Colonic mucosa (tissue), 4 donors: ENCODE measurements at regions not wholly inside any gene's neighbourhood (a gene's known extent, or its start where the extent isn't known, plus 50 kb on each side); places are given as distances from the start of the nearest gene placed in this dataset.
"Not testable (repeated sequence)": the region's sequence is repeated elsewhere in the genome, so short reads cannot be mapped to it uniquely, and the experiment has no call there.

Experiments used
- DNase-seq: peaks from one replicate; pipeline ENCODE4 v3.0.0-alpha.2; 2020
- H3K27ac ChIP-seq: fragments of 200-600 bp; one replicate; pipeline ENCODE4 v1.8.0; 2021
- H3K27me3 ChIP-seq: fragments of 200-600 bp; one replicate; pipeline ENCODE4 v1.8.0; 2021
- H3K36me3 ChIP-seq: fragments of 200-600 bp; one replicate; pipeline ENCODE4 v1.8.0; 2021
- H3K4me1 ChIP-seq: fragments of 200-600 bp; one replicate; pipeline ENCODE4 v1.8.0; 2021; ENCODE audit warnings: mild to moderate bottlenecking
- H3K4me3 ChIP-seq: fragments of 200-600 bp; one replicate; pipeline ENCODE4 v1.8.0; 2021
- H3K9ac ChIP-seq, 2 donors: one replicate each; pipeline ENCODE4 v1.7.0; 2013; ENCODE audit warnings: control low read depth in 2 of 2, low read depth in 2 of 2, low read length in 2 of 2
- H3K9me3 ChIP-seq: fragments of 200-600 bp; one replicate; pipeline ENCODE4 v1.8.0; 2021
- CTCF ChIP-seq: fragments of 200-600 bp; IDR thresholded peaks from one replicate; pipeline ENCODE4 v1.8.0; 2022; ENCODE audit warnings: antibody characterized with exemption, mild to moderate bottlenecking
- intact Hi-C: fragments of 100-400 bp; cut with DNase I; formaldehyde crosslinking; loops from one replicate; pipeline ENCODE4 v1.14.1; 2022
- donor health status: healthy.
- donor health status: DM: no; HTN: no; CAD: no.
- donor health status: DM: no; HTN: no; CAD: no.

DNA sequence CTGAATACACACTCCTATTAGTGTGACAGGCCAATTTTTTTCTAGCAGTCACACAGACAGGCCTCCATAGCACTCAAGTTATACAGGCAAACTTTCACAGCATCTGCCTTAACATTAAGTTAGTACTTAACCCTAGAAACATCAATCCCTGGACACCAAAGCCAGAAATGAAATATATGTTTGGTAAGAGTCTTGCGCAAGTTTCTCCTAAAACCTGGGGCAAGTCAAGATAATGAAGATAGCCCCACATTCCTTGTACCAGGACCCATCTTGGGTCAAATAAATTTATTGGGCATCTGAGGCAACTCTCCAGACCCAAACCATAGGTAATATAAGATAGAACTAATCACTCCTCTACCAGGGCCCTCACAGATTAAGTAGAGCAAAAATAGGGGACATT lies 70.8 kb upstream of the ZNF92 start:
- Histone ChIP-seq H3K36me3 (no peaks in the 10 kb centered on the region), H3K9ac (no peak overlapping the region), H3K4me3 (no peak overlapping the region), H3K27ac (no peak overlapping the region), H3K9me3 (no peaks in the 10 kb centered on the region), H3K4me1 (no peaks in the 10 kb centered on the region), H3K27me3 (no peaks in the 10 kb centered on the region)
- intact Hi-C loops: no loop called here
- DNase-seq: no peak
- no peak for TF ChIP-seq CTCF

DNA sequence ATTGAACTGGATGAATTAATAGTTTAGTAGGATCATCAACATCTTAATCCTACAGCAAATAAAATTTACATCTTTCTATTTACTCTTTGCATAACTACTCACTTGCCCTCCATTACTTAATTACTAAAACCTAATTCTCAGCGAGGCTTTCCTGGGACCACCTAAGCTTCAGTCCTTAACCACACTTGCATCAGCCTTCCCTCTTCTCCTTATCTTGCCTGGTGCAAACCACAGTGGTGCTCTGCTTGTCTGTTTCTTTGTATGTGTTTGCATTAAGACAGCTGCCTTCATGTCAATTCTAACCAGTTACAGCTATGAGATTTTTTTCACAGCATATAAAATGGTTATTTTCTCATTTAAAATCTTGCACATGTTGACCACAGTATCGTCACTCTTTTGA lies 72.6 kb upstream of the ZNF92 start:
- intact Hi-C loops: no loop called here
- no peaks in the 10 kb centered on the region for H3K4me1 ChIP-seq
- no peaks in the 10 kb centered on the region for H3K9me3 ChIP-seq
- H3K4me3 ChIP-seq: no peak overlapping the region
- no peak for TF ChIP-seq CTCF
- no peaks in the 10 kb centered on the region for H3K27me3 ChIP-seq
- no peak overlapping the region for H3K9ac ChIP-seq
- no peak for DNase-seq
- H3K27ac ChIP-seq: no peak overlapping the region
- no peaks in the 10 kb centered on the region for H3K36me3 ChIP-seq

DNA sequence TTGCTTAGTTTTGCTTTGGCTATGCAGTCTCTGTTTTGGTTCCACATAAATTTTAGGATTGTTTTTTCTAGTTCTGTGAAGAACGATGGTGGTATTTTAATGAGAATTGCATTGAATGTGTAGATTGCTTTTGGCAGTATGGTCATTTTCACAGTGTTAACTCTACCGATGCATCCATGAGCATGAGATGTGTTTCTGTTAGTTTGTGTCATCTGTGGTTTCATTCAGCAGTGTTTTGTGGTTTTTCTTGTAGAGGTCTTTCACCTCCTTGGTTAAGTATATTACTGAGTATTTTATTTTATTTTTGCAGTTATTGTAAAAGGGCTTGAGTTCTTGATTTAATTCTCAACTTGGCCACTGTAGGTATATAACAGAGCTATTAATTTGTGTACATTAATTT lies 78.2 kb upstream of the ZNF92 start:
- no peaks in the 10 kb centered on the region for H3K9me3 ChIP-seq
- TF ChIP-seq CTCF: no peak
- H3K9ac ChIP-seq: no peak overlapping the region
- no peak overlapping the region for H3K4me3 ChIP-seq
- no peaks in the 10 kb centered on the region for H3K27me3 ChIP-seq
- H3K27ac ChIP-seq: no peak overlapping the region
- intact Hi-C loops: no loop called here
- H3K4me1 ChIP-seq: no peaks in the 10 kb centered on the region
- no peak for DNase-seq
- no peaks in the 10 kb centered on the region for H3K36me3 ChIP-seq

- H3K9me3 ChIP-seq, H3K9ac ChIP-seq, H3K4me1 ChIP-seq, H3K27ac ChIP-seq, H3K27me3 ChIP-seq, intact Hi-C loops, DNase-seq, H3K36me3 ChIP-seq, H3K4me3 ChIP-seq: not testable (repeated sequence)
Measured at GRCh38 chr7:65290340-65290739, 83.3 kb upstream of the ZNF92 start.

GRCh38 chr7:65287023-65287422 lies 86.6 kb upstream of the ZNF92 start:
- Histone ChIP-seq H3K36me3 (no peaks in the 10 kb centered on the region), H3K27ac (no peak overlapping the region), H3K27me3 (no peaks in the 10 kb centered on the region), H3K4me3 (no peak overlapping the region), H3K4me1 (no peaks in the 10 kb centered on the region), H3K9ac (no peak overlapping the region), H3K9me3 (no peaks in the 10 kb centered on the region)
- TF ChIP-seq CTCF: no peak
- intact Hi-C loops: no loop called here
- no peak for DNase-seq

DNA sequence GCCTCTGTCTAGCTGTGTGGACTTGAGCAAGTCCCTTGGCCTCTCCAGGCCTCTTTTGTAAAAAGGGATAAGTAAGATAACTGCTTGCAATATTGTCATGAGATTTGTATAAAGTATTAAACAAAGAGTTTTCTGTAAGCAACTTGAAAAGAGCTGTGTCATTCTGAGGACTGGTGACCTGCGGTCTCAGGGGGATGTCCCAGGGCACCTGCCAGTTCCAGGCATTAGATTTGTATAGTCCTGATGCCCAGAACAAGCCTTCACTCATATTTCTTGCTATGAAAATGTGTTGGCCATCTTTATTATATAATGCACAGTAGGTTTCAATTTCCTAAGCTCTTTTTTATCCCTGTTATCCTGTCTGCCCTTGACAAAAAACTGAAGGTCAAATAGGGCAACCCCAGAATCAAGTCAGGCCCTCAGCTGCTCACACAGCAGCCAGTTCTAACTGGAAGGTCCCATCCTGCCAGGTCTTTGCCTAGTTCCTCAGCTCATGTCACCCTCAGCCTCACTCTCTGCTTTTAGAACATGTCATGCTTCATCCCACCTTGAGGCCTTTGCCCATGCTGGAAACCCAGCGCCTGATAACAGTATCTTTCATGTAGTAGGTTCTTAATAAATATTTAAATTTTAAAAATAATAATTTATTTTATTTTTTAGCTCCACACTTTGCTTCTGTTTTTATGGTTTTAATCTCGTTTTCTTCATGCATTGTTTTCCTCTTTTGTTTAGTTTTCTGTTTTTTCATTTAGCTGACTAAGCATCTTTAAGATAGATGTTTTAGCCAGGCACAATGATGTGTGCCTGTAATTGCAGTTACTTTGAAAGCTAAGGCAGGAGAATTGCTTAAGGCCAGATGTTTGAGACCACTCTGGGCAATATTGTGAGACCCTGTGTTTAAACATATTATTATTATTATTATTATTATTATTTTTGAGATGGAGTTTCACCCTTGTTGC lies 87.5 kb upstream of the ZNF92 start:
- no peak overlapping the region for H3K27ac ChIP-seq
- intact Hi-C loops: no loop called here
- no peaks in the 10 kb centered on the region for H3K36me3 ChIP-seq
- DNase-seq: no peak
- TF ChIP-seq CTCF: no peak
- H3K27me3 ChIP-seq: no peaks in the 10 kb centered on the region
- H3K9me3 ChIP-seq: no peaks in the 10 kb centered on the region
- H3K4me3 ChIP-seq: no peak overlapping the region
- H3K4me1 ChIP-seq: no peaks in the 10 kb centered on the region
- no peak overlapping the region for H3K9ac ChIP-seq

- H3K4me1 ChIP-seq, intact Hi-C loops, H3K9ac ChIP-seq, H3K27ac ChIP-seq, H3K4me3 ChIP-seq, H3K27me3 ChIP-seq, DNase-seq, H3K9me3 ChIP-seq, H3K36me3 ChIP-seq: not testable (repeated sequence)
Measured at GRCh38 chr7:65285241-65285640, 88.4 kb upstream of the ZNF92 start.
